ENCODE measurements at regions not wholly inside any gene's neighbourhood (a gene's known extent, or its start where the extent isn't known, plus 50 kb on each side); places are given as distances from the start of the nearest gene placed in this dataset.

- TF ChIP-seq POLR2A (IDR thresholded peaks at IDR 0.05; ENCODE audit: low read depth, low read length) (no peak), POLR2AphosphoS5 (IDR thresholded peaks at IDR 0.05; ENCODE audit: low read depth, low read length) (no peak), TAF1 (IDR thresholded peaks at IDR 0.05; ENCODE audit: borderline replicate concordance, low read depth, low read length) (no peak)
These were observed 209.8 kb downstream of the PDCD6IP start for GRCh38 chr3:34008191-34008590.

Data from GM12892 (cell line).